Stimulated activated CD4-positive, alpha-beta T cell treated with anti-CD3 and anti-CD28 coated beads, Interleukin-4, amount 100 ng/mL, for 1 hour (primary cell): ENCODE measurements at regions not wholly inside any gene's neighbourhood (a gene's known extent, or its start where the extent isn't known, plus 50 kb on each side); places are given as distances from the start of the nearest gene placed in this dataset.

Source experiments
- DNase-seq: peaks from one replicate; pipeline ENCODE4 v3.0.0-alpha.2; 2020

DNA sequence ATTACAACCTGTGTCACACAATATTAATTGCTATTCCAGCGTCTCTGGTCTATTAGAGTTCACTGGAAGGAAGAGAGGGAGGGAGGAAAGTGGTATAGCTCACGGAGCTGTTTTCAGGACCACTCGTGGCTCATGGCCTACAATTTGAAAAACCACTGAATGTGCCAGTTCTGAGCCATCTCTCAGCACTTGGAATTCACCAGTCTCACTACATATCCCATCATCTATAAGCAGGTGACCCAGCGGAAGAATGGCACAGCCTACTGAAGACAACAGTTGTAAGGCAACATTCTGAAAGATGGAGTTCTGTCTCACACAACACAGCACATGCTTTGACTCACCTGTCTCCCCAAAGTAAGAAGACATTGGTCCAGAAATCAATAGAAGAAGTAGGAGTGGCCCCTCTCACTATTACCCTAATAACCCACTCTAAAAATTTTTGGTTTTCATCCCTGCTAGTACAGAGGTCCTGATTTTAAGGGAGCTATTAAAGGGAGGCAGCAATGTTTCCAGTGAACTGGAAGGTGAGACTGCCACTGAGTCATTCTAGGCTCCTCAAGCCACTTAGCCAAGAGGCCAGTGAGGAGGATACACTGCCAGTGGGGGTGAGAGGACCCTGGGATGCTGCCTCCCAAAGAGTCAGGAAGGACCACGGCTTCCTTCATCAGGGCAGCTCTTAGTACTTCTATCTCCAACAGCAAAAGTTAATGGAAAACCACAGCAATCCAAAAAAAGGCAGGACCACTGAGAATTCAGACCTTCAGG is 50.0 kb upstream of the DOCK9 start:
- DNase-seq: no peak

DNA sequence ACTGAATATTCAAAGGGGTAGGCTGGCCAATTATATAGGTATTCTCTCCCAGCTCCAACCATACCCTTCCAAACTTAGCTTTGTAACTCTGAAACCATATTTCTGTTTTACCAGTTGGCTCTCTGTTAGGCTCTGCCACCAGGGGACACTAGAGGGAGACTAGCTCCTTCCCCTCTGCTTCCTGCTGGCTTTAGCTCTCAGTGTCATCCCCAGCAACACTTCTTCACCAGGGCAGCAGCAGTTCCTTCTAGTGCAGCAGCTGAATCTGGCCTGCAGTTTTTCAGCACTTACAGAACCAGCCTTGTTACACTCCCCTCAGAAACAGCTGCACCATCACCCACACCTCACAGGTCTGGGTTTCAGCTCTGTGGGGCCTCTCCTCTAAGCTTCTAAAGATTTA is 51.0 kb upstream of the DOCK9 start:
- peak; percentile 38 for DNase-seq

DNA sequence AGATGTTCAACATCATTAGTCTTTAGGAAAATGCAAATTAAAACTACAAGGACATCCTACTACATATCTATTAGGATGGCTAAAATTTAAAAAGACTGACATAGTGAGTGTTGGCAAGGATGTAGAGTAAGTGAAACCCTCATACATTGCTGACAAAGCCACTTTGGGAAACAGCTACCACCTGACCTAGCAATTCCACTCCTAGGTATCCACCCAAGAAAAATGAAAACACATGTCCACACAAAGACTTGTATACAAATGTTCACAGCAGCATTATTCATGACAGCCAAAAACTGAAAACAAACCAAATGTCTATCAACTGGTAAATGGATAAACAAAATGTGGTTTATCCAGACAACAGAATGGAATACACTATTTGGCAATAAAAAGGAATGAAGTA is 51.7 kb upstream of the DOCK9 start:
- no peak for DNase-seq

DNA sequence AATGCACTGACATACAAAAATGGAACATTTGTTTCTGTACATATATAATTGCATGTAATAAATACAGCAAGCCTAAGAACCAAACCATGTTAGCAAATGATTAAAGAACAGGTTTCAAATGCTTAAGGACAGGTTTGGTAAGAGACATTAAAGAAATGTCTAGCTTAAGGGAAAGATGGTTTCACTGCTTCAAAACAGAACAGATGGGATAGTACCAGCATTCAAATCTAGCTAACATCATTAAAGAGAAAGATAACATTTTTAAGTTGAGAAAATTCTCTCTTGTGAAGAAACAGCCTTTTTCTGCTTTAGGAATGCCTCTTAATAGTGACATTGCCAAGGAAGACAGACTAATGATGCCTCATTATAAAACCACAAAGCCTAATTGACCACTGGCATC is 52.5 kb upstream of the DOCK9 start:
- DNase-seq: no peak

DNA sequence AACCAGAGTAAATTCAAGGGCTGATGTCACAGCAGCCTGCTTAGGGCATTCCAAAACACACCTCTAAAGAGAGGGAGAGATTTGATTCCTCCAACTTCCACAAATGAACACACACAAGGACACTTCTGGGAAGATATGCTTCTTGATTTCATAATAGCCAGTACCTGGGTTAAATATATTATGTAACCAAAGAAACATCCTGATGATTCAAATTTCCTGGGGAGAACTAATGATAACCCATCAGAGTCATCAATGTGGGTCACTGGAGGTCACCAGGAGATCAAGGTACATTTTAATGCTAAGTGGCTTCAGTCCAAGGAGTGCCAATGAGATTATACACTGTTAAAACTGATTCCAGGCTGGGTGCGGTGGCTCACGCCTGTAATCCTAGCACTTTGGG is 54.0 kb upstream of the DOCK9 start:
- no peak for DNase-seq

DNA sequence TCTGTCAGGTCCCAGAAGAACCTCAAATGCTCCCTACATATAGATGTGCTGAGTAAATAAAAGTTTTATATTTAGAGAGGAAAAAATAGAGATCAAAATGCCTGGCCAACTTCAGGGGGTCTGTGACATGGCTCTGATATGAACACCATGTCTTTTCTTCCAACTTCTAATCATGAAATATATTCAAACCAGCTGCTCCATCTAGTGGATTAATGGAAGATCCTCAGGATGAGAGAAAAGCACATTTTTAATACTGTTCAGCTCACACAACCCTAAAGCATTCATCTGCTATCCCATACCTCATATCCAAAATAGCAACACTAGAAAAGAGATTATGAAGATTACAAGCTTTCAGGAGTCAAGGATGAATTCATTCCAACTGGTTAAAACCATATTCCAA is 56.0 kb upstream of the DOCK9 start:
- DNase-seq: no peak

DNA sequence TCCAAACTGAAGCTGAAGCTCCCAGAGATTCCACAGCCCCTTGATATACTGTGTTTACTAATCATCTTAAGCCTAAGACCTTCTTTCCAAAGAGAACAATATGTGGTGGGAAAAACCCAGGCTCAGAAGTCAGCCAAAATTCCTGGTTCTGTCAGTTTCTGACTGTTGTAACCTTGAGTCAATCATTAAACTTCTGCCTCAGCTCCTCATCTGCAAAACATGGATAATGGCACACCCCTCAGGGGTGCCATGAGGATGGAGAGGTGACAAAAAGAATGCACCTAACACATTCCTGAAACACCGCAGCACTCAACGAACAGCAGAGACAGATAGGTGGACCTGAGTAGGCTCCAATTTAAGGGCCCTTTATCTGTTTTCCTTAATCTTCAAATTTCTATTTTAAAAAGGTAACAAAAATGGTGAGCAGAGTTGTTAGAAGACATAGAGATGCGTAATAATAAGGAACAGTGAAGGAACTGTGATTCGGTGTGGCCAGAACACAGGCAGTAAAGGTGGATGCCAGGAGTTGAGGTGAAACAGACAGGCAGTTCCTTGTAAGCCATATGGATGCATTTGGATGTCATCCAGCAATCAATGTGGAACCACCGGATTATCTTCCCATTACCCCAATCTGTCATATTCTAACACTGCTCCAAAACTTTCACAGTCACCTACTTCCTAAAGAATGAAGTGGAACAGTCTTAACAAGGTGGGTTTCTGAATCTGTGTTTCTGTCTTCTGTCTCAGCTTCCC is 56.6 kb upstream of the DOCK9 start:
- DNase-seq: no peak

DNA sequence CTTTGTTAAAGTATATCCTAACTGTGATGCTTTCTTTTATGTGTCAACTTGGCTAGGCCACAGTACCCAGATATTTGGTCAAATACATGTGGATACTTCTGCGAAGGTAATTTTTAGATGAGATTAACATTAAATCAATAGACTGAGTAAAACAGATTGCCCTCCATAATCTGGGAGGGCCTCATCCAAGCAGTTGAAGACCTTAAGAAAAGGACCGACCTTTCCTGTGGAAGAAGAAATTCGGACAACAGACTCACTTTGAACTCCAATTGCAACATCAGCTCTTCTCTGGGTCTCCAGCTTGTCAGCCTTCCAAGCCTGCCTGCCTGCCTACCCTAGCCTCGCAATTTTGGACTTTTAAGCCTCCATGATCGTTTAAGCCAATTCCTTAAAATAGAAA is 57.9 kb upstream of the DOCK9 start:
- no peak for DNase-seq

DNA sequence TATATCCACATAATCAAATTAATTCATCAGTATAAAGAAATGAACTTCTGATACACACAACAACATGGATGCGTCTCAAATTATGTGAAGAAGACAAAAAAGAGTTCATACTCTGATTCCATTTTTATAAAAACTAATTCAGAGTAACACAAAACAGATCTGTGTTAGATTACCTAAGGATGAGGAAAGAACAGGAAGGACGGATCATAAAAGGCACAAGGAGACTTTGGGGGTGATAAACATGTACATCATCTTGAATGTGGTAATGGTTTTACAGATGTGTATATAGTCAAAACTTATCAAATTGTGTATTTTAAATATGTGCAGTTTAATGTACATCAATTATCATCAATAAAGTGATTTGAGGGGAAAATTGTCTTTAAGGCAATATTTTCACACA is 59.9 kb upstream of the DOCK9 start:
- DNase-seq: no peak

DNA sequence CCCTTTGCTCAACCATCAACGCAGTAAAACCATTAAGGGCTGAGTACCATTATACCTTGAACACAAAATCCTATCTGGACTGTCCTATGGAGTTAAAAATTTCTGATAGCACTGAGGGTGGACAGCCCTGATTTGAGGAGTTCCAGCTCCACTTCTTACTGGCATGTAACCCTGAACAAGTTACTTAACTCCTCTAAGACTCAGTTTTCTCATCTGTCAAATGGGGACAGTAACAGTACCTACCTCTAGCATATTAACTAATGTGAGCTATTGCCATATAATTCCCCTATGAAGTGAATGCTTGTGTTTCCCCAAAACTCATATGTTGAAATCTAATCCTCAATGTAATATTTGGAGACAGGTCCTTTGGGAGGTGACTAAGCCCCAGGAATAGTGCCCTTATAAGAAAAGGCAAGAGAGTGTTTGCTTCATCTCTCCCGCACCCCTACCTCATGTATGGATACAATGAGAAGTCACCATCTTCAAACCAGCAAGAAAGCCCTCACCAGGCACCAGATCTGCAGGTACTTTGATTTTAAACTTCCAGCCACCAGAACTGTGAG is 61.9 kb upstream of the DOCK9 start:
- DNase-seq: no peak

DNA sequence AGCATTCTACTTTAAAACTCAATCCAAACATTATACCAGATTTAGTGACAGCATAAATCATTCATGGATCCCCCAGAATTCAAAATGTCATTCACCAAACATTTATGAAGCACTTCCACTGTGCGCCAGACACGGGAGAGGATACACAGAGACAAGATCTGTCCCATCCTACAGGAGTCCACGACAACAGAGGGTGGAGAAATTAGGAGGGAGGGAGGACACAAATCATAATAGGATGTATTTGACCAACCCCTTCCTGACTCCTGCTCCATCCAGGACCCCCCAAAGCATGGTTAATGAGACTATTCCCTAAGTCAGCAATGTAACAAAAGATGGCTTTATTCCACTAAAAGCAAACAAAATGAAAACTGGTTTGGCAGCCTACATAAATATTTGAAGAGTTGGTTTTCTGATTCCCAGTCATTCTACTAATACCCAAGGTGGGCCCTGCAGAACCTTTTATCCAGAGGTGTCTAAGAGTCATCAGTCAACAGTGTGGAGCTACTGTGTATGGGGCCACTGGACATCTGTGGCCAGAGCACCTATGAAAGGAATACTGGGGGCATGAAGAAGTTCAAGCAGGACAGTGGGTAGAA is 62.8 kb upstream of the DOCK9 start:
- DNase-seq: no peak

DNA sequence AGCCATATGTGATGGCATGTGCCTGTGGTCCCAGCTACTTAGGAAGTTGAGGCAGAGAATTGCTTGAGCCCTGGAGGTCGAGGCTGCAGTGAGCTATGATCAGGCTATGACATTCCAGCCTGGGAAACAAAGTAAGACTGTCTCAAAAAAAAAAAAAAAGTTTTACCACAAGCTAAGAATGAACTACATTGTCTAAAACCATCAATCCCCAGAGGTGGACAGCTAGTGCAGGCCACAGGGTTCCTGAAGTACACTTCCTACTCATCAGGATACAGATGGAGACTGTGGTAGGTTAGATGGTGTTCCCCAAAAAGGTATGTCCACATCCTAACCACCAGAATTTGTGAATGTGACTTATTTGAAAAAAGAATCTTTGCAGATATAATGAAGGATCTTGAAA is 63.5 kb upstream of the DOCK9 start:
- DNase-seq: no peak

DNA sequence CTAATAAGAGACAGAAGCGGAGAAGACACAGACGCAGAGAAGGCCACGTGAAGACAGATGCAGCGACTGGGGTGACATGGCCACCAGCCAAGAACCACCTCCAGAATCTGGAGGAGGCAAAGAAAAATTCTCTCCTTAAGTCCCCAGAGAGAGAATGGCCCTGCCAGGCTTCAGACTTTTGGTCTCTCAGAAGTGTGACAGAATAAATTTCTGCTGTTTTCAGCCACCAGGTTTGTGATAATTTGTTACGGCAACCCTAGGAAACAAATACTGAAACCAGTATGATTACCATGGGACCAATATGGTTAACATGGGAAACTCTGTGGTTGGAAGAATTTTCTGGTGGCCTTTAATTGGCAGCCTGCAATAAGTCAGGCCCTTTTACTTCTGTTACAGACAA is 63.9 kb upstream of the DOCK9 start:
- DNase-seq: no peak

DNA sequence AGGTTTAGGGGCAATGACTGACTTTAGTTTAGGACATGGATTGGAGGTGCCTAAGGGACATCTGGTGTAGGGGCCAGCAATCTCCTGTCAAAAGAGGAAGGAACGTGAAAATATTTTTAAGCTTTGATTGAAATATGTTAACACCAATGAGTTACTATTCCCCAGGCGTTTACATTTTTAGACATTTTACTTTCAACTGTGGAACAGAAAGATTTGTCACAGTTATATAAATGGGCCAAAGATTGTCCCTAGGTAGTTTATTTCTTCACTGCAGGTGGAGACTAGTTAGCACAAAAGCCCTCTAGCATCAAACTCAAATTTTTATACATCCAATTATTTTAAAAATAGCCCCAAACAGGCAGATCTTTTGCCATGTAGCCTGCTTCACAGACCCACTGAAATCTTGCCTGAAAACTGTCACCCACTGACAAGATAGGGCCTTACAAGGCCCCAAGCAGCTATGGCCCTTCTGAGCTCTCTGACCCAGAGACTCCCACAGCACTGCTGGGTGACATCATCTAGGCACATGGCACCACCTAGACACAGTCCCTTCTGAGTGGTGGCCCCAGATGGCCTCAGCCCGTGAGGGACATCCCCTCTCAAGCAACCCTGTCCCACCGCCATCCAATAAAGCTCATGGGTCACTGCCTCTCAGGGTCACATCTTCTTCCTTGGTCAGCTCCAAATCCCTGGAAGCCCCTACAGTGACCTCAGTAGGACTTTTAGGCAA is 64.8 kb upstream of the DOCK9 start:
- DNase-seq: no peak

DNA sequence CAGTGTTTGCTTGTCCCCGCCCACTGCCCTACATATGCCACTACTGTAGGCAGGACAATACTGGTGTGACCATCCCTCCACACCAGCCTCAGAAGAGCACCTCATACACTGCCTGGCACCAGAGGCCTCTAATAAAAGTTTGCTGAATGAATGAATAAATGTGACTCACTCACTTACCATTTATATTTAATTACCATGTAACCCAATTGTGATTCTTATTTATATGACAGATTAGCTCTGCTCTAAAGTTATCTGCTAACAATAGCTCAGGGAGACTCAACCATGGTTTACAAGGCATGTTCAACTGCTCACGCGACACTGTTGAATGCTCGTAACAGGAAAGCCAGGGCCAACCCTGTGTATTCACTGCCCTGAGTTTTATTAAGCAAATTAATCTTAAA is 66.0 kb upstream of the DOCK9 start:
- DNase-seq: no peak

DNA sequence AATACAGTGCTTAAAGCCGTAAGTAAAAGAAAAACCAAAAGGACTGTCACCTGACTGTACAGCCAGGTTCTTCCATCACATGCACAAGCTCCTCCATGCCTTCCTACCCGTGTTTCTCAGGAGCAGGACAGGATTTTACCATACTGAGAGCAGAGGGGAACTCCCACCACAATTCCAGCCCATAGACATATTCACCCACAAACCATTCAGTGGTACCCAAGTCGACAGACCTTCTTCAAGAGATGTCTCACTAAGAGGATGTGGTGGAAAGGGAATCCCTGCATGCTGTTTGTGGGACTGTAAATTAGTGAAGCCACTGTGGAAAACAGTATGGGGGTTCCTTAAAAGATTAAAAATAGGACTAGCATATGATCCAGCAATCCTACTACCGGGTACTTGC is 66.9 kb upstream of the DOCK9 start:
- no peak for DNase-seq

DNA sequence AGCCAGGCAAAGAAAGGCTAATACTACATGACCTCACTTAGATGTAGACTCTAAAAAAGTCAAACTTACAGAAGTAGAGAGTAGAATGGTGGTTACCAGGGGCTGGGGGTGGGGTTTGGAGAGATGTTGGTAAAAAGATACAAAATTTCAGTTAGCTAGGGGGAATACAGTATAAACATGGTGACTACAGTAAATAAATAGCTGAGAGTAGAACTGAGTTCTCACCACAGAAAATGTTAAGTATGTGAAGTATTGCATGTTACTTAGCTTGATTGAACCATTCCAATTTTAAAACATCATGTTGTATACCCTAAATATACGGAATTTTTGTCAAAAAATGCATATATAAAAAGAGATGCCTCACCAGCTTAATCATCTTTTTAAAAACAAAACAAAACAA is 67.5 kb upstream of the DOCK9 start:
- DNase-seq: no peak

DNA sequence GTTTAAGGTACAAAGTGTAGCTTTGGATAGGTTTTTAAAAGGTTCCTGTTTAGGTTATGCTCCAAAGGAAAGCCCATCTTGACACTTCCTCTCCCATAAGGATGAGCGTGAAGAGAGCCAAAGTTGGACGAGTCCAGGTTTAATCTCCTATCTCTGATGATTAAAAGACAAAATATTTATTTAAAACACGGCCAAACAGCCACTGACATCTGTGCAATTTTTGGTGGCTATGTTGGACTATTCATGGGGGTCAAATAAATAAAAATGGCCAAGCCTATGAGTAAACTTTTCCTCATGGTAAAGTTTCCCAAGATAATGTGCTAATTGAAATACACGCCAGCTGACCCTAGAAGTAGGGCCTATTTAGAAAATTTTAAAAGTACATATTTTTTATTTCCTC is 69.0 kb upstream of the DOCK9 start:
- DNase-seq: no peak

DNA sequence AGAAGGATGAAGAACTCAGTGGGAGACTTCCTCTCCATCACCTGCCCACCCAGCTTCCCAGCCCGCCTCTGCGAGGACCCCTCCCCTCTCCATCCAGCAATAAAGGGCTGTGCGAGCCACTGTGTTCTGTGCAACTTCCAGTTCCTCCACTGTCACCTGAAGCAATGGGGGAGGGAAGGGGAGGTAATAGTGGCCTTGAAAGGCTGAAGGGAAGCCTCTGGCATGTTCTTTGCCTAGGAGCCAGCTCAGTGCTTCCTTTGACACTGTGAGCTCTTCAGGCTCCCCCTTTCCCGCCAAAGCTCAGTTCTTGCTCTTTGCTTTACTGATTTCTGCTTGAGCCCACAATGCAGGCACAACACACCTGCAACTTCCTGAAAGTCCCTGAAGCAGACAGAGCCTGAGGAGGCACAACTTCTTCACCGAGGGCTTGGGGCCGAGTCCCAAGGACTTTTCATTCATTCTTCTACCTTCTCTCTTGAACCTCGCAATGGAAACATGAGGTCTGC is 73.2 kb upstream of the DOCK9 start:
- DNase-seq: no peak

DNA sequence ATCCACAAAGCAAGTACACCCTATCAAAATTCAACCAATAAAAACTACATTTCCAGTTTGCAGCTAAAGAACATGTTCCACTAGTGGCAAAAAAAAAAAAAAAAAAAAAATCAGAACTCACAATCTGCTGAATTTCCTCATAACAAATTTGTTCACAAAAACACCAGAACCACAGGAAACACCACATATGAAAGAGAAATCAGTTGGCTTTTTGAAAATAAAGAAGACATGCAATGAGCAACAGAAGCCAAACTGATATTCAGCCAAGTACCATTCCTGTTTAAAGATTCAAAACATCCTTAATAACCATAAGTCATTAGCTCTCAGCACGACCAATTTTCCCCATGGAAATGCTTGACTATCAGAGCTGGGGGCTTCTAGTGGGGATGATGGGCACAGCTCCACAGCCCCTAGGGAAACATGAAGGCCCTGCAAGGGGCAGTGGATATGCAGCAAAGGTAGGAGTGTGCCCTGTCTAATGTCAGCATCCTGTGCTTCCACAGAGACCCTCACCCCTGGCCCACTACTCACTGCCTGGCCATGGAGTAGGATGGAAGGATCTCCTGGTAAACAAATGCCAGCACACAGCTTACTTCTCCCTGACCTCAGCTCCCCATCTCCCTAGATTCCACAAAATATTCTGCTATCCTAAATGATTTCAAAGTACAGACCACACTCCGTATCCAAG is 74.0 kb upstream of the DOCK9 start:
- DNase-seq: no peak

DNA sequence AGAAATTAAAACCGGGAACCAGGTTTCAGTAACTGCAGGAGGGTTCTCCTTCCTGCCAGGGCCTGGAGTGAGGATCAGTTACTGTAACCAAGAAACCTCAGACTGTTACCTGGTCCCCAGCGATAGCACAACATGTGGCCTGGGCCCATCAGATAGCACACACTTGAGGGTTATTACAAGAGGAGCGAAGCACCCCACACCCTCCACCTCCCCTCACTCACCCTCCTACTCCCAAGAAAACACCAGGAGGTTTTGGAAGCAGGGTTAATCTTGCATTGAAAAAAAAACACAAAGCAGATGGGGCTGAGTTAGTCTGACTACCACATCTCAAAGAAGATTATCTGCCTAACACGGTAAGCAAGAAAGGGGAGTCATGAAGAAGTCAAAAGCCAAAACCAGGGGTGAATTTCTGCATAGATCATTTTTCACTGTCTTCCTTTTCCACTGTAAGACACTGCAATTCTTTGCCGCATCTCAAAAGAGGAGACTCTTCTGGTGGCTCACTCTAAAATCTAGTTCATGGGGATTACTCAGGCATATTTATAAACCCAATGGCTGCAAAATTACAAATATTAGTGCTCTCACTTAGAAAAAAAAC is 75.9 kb upstream of the DOCK9 start:
- no peak for DNase-seq

DNA sequence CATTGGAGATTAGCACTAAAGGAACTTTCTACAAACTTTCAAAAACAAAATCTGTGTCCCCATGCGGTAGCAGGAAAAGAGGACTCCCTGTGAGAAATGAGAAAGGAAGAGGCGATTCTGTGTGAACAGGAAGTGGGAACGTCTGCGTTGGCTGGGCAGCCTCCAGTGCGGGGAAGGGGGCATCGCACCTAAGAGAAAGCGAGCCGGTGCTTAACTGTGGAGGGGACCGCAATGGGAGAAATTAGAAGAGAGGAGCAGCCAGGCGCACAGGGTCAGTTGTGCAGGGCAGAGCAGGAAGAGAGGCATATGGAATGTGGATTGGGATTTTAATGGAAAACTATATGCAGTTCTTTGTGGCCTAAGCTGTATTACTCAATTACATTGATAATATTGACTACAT is 77.4 kb upstream of the DOCK9 start:
- DNase-seq: no peak
